CD1c-positive myeloid dendritic cell (primary cell): ENCODE measurements at regions not wholly inside any gene's neighbourhood (a gene's known extent, or its start where the extent isn't known, plus 50 kb on each side); places are given as distances from the start of the nearest gene placed in this dataset.

Experiments
- DNase-seq: peaks from one replicate; pipeline ENCODE4 v3.0.0-alpha.2; 2016; ENCODE audit errors: extremely low spot score

GRCh38 chr6:102641426-102641825 is 1247.9 kb downstream of the GRIK2 start:
- DNase-seq: no peak

- no peak for DNase-seq
Observed at GRCh38 chr6:102631921-102632320, 1238.4 kb downstream of the GRIK2 start.

- no peak for DNase-seq
Observed at GRCh38 chr6:102623201-102623600, 1229.7 kb downstream of the GRIK2 start.

GRCh38 chr6:102619585-102619984 is 1226.1 kb downstream of the GRIK2 start:
- no peak for DNase-seq

- no peak for DNase-seq
Observed at GRCh38 chr6:102582569-102582968, 1189.1 kb downstream of the GRIK2 start.

- DNase-seq: no peak
Observed at GRCh38 chr6:102581378-102582124, 1188.0 kb downstream of the GRIK2 start.

GRCh38 chr6:102571236-102571908 is 1177.9 kb downstream of the GRIK2 start:
- DNase-seq: no peak

- DNase-seq: no peak
Observed at GRCh38 chr6:102562713-102563112, 1169.2 kb downstream of the GRIK2 start.

- DNase-seq: no peak
Observed at GRCh38 chr6:102553214-102553613, 1159.7 kb downstream of the GRIK2 start.

GRCh38 chr6:102549221-102549874 is 1155.8 kb downstream of the GRIK2 start:
- DNase-seq: no peak

GRCh38 chr6:102525336-102525735 is 1131.8 kb downstream of the GRIK2 start:
- no peak for DNase-seq

- no peak for DNase-seq
Observed at GRCh38 chr6:102520966-102521365, 1127.5 kb downstream of the GRIK2 start.

- DNase-seq: no peak
Observed at GRCh38 chr6:102517506-102517905, 1124.0 kb downstream of the GRIK2 start.

- DNase-seq: no peak
Observed at GRCh38 chr6:102501615-102502014, 1108.1 kb downstream of the GRIK2 start.

GRCh38 chr6:102494808-102495207 is 1101.3 kb downstream of the GRIK2 start:
- no peak for DNase-seq

GRCh38 chr6:102493485-102493884 is 1100.0 kb downstream of the GRIK2 start:
- DNase-seq: no peak

- no peak for DNase-seq
Observed at GRCh38 chr6:102488729-102489128, 1095.2 kb downstream of the GRIK2 start.

- DNase-seq: no peak
Observed at GRCh38 chr6:102485480-102485879, 1092.0 kb downstream of the GRIK2 start.

- no peak for DNase-seq
Observed at GRCh38 chr6:102474041-102474807, 1080.7 kb downstream of the GRIK2 start.

- DNase-seq: no peak
Observed at GRCh38 chr6:102458990-102459389, 1065.5 kb downstream of the GRIK2 start.

GRCh38 chr6:102438171-102438570 is 1044.7 kb downstream of the GRIK2 start:
- no peak for DNase-seq

- no peak for DNase-seq
Observed at GRCh38 chr6:102417368-102417998, 1024.0 kb downstream of the GRIK2 start.
